Activated T-cell treated with anti-CD3 and anti-CD28 coated beads for 24 hours (primary cell): ENCODE measurements at regions not wholly inside any gene's neighbourhood (a gene's known extent, or its start where the extent isn't known, plus 50 kb on each side); places are given as distances from the start of the nearest gene placed in this dataset.

ENCODE experiments used
- DNase-seq: peaks from one replicate; pipeline ENCODE4 v3.0.0-alpha.2; 2020; ENCODE audit warnings: low read depth

DNA sequence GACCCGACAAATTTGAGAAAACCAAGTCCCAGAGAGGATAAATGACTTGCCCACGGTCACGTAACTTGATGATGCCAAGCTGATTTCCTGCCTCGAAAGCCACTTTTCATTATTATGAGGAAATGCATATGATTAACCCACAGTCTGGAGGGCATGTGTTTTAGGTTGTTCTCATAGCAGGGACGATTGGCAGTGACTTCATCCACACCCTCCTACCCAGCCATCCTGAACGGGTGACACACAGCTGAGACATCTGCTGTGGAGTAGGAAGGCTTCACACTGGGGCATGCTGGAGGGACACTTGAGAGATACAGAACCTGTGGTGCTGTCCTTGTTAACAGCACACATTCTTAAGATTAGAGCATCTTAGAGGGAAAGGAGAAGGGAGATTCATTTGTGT lies 65.4 kb upstream of the WDFY2 start:
- no peak for DNase-seq

DNA sequence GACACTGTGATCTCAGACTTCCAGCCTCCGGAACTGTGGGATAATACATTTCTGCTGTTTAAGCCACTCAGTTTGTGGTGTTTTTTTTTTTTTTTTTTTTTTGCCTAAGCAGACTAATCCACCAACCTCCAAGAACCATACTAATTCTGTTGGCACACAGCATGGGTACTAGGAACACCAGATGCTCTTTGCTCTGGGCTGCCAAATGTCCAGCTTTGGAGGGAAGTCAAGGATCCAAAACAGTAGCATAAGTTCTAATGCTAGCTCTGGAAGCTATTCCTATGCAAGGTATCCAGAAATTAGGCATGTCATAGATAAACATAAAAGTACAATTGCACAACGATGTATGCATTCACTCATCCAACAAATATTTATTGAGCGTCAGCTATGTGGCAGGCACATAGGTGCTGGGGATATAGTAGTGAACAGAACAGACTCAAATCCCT lies 64.5 kb upstream of the WDFY2 start:
- no peak for DNase-seq

DNA sequence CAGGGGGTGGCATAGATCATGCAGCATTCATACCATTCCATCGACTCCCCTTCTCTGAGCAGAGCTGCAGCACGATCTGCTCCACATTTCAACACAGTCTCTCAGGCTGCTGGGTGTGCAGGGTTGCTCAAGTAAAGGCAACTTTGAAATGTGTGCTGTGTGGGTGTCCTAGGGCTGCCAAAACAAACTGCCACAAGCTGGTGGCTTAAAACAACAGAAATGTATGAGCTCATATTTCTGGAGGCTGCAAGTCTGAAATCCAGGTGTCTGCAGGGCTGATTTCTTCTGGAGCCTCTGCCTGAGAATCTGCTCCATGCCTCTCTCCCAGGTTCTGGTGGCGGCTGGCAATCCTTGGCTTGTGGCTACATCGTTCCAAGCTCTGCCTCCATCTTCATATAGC lies 63.7 kb upstream of the WDFY2 start:
- no peak for DNase-seq

DNA sequence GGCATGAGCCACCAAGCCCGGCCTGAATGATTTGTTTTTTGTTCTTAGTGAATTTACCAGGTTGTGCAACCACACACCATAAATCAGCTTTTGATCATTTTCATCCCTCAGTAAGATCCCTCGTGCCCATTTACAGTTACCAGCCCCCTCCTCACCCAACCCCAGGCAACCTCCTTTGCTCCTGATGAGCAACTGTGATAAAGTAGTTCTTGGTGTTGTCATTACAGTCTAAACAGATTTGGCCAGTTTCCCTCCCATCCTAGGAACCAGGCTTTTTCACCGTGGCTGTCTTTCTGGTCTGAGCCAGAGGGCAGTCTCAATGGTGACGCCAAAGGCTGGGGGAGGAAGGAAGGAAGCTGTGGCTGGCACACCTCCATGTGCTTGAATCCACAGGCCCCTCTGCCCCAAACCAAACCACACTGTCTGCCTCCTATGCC lies 61.2 kb upstream of the WDFY2 start:
- DNase-seq: peak; percentile 10

DNA sequence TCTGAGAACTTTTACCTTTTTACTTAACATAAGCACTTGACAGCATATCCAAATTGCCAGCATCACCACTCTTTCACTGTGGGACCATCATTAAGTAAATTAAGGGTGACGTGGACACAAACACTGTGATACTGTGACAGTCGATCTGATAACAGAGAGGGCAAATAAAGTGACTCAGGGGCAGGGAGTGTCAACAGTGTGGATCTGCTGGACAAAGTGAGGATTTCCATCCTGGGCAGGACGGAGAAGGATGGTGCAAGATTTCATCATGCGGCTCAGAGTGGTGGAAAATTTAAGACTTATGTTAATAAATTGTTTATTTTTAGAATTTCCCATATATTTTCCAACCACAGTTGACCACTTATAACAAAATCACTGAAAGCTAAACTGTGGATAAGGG lies 60.0 kb upstream of the WDFY2 start:
- no peak for DNase-seq

DNA sequence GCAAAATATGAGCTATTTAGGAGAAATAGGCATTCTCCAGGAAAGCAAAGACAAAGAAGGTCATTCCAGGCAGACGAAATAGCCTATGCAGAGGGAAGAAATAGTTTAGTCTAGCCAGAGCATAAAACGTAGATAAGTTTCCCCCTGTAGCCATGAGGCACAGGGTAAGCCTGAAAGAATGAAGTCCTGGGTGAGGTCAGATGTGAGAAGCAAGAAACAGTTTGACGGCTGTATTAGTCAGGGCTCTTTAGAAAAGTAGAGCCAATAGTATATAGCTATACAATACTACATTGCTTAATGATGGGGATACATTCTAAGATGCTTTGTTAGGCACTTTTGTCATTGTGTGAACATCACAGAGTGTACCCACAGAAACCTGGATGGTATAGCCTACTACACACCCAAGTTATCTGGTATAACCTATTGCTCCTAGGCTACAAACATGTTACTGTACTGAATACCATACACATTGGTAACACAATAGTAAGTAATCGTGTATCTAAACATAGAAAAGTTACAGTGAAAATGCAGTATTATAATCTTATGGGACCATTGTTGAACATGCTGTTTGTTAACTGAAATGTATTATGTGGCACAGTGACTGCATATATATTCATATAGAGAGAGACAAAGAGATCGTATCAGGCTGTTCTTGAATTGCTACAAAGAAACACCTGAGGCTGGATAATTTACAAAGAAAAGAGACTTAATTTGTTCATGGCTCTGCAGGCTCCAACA lies 59.3 kb upstream of the WDFY2 start:
- DNase-seq: no peak

DNA sequence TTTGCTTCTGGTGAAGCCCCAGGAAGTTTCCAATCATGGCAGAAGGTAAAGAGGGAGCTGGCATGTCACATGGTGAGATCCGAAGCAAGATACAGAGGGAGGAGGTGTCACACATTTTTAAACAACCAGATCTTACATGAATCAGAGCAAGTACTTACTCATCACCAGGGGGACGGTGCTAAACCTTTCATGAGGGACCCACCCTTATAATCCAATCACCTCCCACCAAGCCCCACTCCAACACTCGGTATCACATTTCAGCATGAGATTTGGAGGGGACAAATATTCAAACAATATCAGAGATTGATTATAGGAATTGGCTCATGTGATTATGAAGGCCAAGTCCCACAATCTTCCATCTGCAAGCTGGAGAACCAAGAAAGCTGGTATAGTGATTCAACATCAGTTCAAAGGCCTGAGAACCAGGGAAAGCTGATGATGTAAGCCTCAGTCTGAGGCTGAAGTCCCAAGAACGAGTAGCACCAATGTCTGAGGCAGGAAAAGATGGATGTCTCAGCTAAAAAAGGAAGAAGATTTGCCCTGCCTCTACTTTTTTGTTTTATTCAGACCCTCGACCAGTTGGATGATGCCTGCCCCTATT lies 58.6 kb upstream of the WDFY2 start:
- no peak for DNase-seq

DNA sequence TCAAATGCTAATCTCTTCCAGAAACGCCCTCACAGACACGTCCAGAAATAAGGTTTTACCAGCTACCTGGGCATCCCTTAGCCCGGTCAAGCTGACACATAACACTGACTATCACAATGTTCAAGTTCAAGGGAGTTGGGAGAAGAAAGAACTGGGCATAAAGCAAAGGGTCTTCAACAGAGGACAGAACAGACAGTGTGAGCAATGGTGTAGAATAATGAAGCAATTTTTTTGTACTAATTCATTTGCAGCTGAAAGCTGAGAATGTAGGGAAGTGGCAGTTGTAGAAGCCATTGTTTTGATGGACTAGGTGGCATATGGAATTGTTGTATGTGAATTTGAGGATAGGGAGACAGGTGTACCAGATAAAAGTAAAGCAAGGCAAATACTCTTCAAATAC lies 58.1 kb upstream of the WDFY2 start:
- no peak for DNase-seq

DNA sequence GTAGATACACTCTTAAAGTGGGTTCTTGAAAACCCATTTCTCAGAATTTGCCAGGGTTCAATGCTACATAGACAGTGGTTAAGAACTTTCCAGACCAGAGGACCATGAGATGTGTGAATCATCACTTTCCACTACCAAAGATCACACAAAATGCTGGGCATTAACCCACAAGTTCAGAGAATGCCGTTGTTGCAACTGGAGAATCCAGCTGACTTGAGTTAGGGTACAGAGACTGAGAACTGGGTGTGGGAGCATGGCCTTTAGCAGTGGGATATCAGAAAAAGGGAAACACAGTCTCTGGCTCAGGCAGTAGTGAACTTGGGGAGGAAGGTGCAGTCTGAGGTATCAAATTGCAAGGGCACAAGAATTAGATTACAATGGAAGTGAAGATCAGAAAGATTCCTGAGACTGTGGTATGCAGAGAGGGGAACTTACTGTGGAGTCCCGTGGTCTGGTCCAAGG lies 51.5 kb upstream of the WDFY2 start:
- no peak for DNase-seq

DNA sequence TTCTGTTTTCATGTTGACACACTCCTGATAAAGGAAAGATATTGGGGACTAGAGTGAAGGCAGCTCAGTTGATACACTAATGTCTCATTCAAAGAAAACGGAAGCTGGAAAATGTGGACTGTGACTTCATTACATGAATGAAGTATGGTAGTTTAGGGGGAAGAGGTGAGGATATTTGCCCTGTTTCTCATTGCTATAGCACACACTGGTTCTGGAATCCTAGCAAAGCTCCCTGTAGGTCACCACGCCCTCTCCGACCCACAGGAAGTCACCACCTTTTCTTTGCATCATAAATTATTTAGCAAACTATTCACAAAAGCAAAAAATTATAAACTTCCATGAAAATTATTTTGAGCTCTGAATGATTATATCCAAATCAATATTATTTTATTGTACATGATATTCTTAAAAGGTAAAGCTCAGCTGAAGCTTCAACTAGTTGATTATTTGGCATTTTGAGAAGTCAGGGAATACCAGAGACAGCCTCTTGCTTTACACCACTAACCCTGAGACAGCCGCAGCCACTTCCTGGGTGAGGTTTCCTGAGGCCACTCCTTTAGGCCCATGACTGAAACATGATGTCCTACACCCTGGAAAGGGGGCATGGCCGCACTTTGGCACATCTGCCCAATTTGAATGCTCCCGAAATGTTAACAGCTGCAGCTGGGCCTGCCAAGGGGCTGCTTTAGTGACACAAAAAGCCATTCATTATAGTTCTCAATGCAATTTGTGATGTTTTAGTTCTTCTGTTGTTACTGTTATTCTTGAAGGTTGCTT lies 50.0 kb upstream of the WDFY2 start:
- no peak for DNase-seq
